ENCODE measurements at regions not wholly inside any gene's neighbourhood (a gene's known extent, or its start where the extent isn't known, plus 50 kb on each side); places are given as distances from the start of the nearest gene placed in this dataset.

GRCh38 chr4:110266136-110266535 is 67.7 kb upstream of the ELOVL6 start:
- TF ChIP-seq POLR2AphosphoS5 (IDR thresholded peaks at IDR 0.05; ENCODE audit: low read depth, low read length) (no peak), CTCF (IDR thresholded peaks at IDR 0.05) (no peak), TCF7L2 (IDR thresholded peaks at IDR 0.05; ENCODE audit: low read depth, low read length) (no peak), REST (IDR thresholded peaks at IDR 0.05; ENCODE audit: insufficient read depth in 1 of 2, low read depth in 2 of 2, low read length in 1 of 2) (no peak), SIN3A (IDR thresholded peaks at IDR 0.05; ENCODE audit: borderline replicate concordance, insufficient read depth, low read depth, low read length) (no peak)
